Transverse colon (tissue), 4 donors: ENCODE measurements at regions not wholly inside any gene's neighbourhood (a gene's known extent, or its start where the extent isn't known, plus 50 kb on each side); places are given as distances from the start of the nearest gene placed in this dataset.

Source experiments
- DNase-seq: peaks from one replicate; pipeline ENCODE4 v3.0.0-alpha.2; 2019
- H3K27ac ChIP-seq, 4 donors: fragments of 200-600 bp; sonication (generic); 2 replicates each; pipeline ENCODE4 v1.5.1; 2016 to 2018; ENCODE audit warnings: inconsistent platforms in 4 of 4
- H3K27me3 ChIP-seq: fragments of 200-600 bp; sonication (generic); 2 replicates; pipeline ENCODE4 v1.5.1; 2017; ENCODE audit warnings: inconsistent platforms
- H3K36me3 ChIP-seq, 4 donors: fragments of 200-600 bp; sonication (generic); 2 replicates each; pipeline ENCODE4 v1.5.1; 2017 to 2019; ENCODE audit warnings: inconsistent platforms in 4 of 4
- H3K4me1 ChIP-seq, 4 donors: fragments of 200-600 bp; sonication (generic); 2 replicates each; pipeline ENCODE4 v1.5.1; 2017 to 2020; ENCODE audit warnings: inconsistent platforms in 4 of 4
- H3K4me3 ChIP-seq, 4 donors: fragments of 200-600 bp; sonication (generic); 1 replicate in 1 of 4; 2 replicates in 3 of 4; pipeline versions ENCODE4 v1.5.1 to v1.6.1; 2017 to 2019; ENCODE audit warnings: inconsistent platforms in 4 of 4
- H3K9me3 ChIP-seq, 2 donors: fragments of 200-600 bp; sonication (generic); 2 replicates each; pipeline ENCODE4 v1.5.1; 2017 to 2019; ENCODE audit warnings: inconsistent platforms in 2 of 2
- CTCF ChIP-seq, 5 experiments: fragments of 200-600 bp in 3 of 5; fragments of 450-650 bp in 2 of 5; sonication (generic) in 3 of 5; IDR thresholded peaks; 1 replicate in 2 of 5; 2 replicates in 3 of 5; pipeline ENCODE4 v1.5.1; 2016 to 2017; ENCODE audit warnings: antibody characterized with exemption in 5 of 5, inconsistent platforms in 3 of 5, mild to moderate bottlenecking in 2 of 5, moderate library complexity in 1 of 5
- EP300 ChIP-seq: sonication (generic); formaldehyde crosslinking; IDR thresholded peaks from one replicate; pipeline ENCODE4 v1.6.1; 2017; ENCODE audit warnings: antibody characterized with exemption, low read depth
- POLR2A ChIP-seq: fragments of 450-650 bp; IDR thresholded peaks from one replicate; pipeline ENCODE4 v1.6.1; 2016; ENCODE audit warnings: antibody characterized with exemption, mild to moderate bottlenecking, moderate library complexity
- POLR2AphosphoS5 ChIP-seq, 3 donors: sonication (generic); formaldehyde crosslinking; IDR thresholded peaks; one replicate each; pipeline ENCODE4 v1.6.1; 2016; ENCODE audit warnings: antibody characterized with exemption in 3 of 3
- WGBS, 2 donors: methylation state at CpG; one replicate each; pipeline ENCODE4 v1.1.5; 2018; ENCODE audit warnings: low coverage in 1 of 2; 5-methylcytosine and 5-hydroxymethylcytosine counted together
- in situ Hi-C, 4 donors: fragments of 200-750 bp; cut with MboI; loops; one replicate each; pipeline versions ENCODE4 v1.15.0 to v1.15.1; 2017; ENCODE audit warnings: low sequenced_read_pairs in 3 of 4, low pct_ligation_motif_present in 1 of 4, low pct_unique_long_range_greater_than_20kb in 1 of 4
- intact Hi-C: fragments of 100-400 bp; cut with DNase I; formaldehyde crosslinking; loops from one replicate; pipeline ENCODE4 v1.15.1; 2023; ENCODE audit warnings: low total_unique reads

- in situ Hi-C loops (no loop called here), intact Hi-C loops (loop anchor here (5.0 kb wide), 1 partner anchor 378 kb away; no protein-coding TSS in a partner anchor)
- Histone ChIP-seq H3K4me1 (peaks cover 0 to 36% (median 12%) of the 10 kb centered on the region in 4 donors), H3K27ac (peak overlapping the region in 1 of 4 donors; percentile 47), H3K27me3 (no peaks in the 10 kb centered on the region), H3K4me3 (no peak overlapping the region), H3K9me3 (no peaks in the 10 kb centered on the region), H3K36me3 (no peaks in the 10 kb centered on the region)
- WGBS, 2 donors, result 21 to 38% methylated on average over 2 of the region's 2 CpGs
- TF ChIP-seq POLR2A (no peak), POLR2AphosphoS5 (IDR thresholded peaks at IDR 0.05) (no peak), CTCF (IDR thresholded peaks at IDR 0.05) (no peak), EP300 (no peak)
- DNase-seq, result no peak
These were observed 241.7 kb downstream of the SPTSSA start for GRCh38 chr14:34220378-34220706.

DNA sequence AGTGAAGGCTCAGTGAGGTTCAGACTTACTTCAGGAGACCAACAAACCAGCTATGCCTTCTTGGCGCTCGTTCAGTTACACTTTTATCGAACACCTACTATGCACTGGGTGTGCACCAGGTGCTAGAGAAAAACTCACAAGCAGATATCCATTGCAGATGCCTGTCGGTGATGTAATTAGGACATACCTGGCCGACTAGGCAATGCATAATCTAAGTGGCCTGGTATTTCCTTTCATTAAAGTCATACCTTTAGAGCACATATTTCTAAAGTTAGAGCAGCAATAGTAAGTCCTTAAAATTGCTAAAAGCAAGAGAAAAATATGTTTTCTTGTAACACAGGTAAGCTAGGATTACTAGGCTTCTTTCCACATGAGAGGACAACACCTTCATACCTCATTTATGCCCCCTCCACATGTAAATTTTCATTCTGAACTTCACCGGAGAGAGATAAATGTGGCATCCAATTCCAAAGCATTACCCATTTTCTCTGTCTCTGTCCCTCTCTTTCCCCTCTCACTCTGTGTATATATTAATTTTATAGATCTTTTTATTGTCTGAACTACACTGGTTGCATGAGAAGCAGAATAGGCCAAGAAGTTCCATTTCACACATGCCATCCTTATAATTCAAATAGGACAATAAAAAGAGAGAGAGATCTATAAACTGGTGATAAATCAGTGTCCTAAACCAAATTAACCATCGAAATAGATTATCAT, 242.2 kb downstream of the SPTSSA start:
- Histone ChIP-seq H3K27ac (peak overlapping the region in 3 of 4 donors; percentile 21 to 47 (median 41)), H3K36me3 (no peaks in the 10 kb centered on the region), H3K9me3 (no peaks in the 10 kb centered on the region), H3K27me3 (no peaks in the 10 kb centered on the region), H3K4me3 (no peak overlapping the region), H3K4me1 (peaks cover 0 to 36% (median 12%) of the 10 kb centered on the region in 4 donors)
- DNase-seq, result no peak
- 37 to 71% methylated on average over 2 to 7 of the region's 7 CpGs for WGBS, 2 donors
- intact Hi-C loops (loop anchor here (5.0 to 10.0 kb wide), 2 partner anchors 155 to 378 kb away; no protein-coding TSS in a partner anchor), in situ Hi-C loops (no loop called here)
- no peak for TF ChIP-seq CTCF (IDR thresholded peaks at IDR 0.05)

DNA sequence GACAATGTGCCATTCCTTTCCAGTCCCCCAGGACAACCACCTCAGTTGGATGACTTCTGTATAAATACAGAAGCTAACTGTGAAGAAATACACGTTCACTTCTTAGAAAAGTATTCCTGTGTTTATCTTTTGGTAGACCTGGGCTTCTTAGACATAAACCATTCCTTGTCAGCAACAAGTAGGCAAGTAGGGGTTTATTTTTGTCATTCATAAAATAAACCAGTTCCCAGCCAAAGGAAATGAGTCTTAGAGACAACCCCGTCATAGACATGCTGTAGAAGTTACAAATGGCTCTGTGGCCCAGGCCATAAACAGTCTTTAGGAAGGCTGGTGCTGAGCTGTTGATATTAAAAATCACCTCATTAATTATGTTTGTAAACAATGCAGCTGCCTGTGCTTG, 243.2 kb downstream of the SPTSSA start:
- no peaks in the 10 kb centered on the region for H3K27me3 ChIP-seq
- no peaks in the 10 kb centered on the region for H3K9me3 ChIP-seq
- in situ Hi-C loops, result no loop called here
- H3K36me3 ChIP-seq, result no peaks in the 10 kb centered on the region
- H3K27ac ChIP-seq, result peak overlapping the region in 3 of 4 donors; percentile 41 to 53 (median 42)
- TF ChIP-seq POLR2AphosphoS5 (IDR thresholded peaks at IDR 0.05) (peak; percentile 56 to 84 (median 66)), CTCF (IDR thresholded peaks at IDR 0.05) (peak in 1 of 5 experiments; percentile 28), EP300 (no peak)
- peaks cover 0 to 36% (median 10%) of the 10 kb centered on the region in 4 donors for H3K4me1 ChIP-seq
- intact Hi-C loops, result loop anchor here (10.0 kb wide), 1 partner anchor 154 kb away; no protein-coding TSS in a partner anchor
- no peak for DNase-seq
- 68 to 70% methylated on average over 2 of the region's 2 CpGs for WGBS, 2 donors
- no peak overlapping the region for H3K4me3 ChIP-seq

- no peak for TF ChIP-seq EP300
- no peak for TF ChIP-seq POLR2A
- no peak for TF ChIP-seq POLR2AphosphoS5 (IDR thresholded peaks at IDR 0.05)
- no peak for TF ChIP-seq CTCF (IDR thresholded peaks at IDR 0.05)
- WGBS, 2 donors, result 89 to 96% methylated on average over 5 of the region's 5 CpGs
These were observed 247.1 kb downstream of the SPTSSA start for GRCh38 chr14:34214961-34215360.

More at GRCh38 chr14:34214961-34215360, 247.1 kb downstream of the SPTSSA start:
- no peaks in the 10 kb centered on the region for H3K9me3 ChIP-seq
- intact Hi-C loops, result loop anchor here (10.0 kb wide), 1 partner anchor 150 kb away; no protein-coding TSS in a partner anchor
- H3K27me3 ChIP-seq, result no peaks in the 10 kb centered on the region
- no peaks in the 10 kb centered on the region for H3K36me3 ChIP-seq
- in situ Hi-C loops, result no loop called here
- no peak for DNase-seq
- H3K27ac ChIP-seq, result no peak overlapping the region
- no peak overlapping the region for H3K4me3 ChIP-seq
- peaks cover 0 to 8% (median 0%) of the 10 kb centered on the region in 4 donors for H3K4me1 ChIP-seq
